MM.1S (cell line): ENCODE measurements at regions not wholly inside any gene's neighbourhood (a gene's known extent, or its start where the extent isn't known, plus 50 kb on each side); places are given as distances from the start of the nearest gene placed in this dataset.

ENCODE experiments used
- EZH2 ChIP-seq: fragments of 300-600 bp; sonication (generic); optimal IDR thresholded peaks from 2 replicates; pipeline ENCODE3; 2017; ENCODE audit warnings: low read depth, mild to moderate bottlenecking, antibody characterized with exemption, low read length, mixed read lengths
- EZH2phosphoT487 ChIP-seq: fragments of 300-600 bp; sonication (generic); IDR thresholded peaks from 2 replicates; pipeline ENCODE4 v1.6.1; 2018; ENCODE audit warnings: antibody characterized with exemption, low read length
- TF ChIP-seq, protein P1 (sequence below): fragments of 300-600 bp; sonication (generic); IDR thresholded peaks from 2 replicates; pipeline ENCODE4 v1.5.1; 2016; ENCODE audit warnings: antibody characterized with exemption, low read length, mixed read lengths

DNA sequence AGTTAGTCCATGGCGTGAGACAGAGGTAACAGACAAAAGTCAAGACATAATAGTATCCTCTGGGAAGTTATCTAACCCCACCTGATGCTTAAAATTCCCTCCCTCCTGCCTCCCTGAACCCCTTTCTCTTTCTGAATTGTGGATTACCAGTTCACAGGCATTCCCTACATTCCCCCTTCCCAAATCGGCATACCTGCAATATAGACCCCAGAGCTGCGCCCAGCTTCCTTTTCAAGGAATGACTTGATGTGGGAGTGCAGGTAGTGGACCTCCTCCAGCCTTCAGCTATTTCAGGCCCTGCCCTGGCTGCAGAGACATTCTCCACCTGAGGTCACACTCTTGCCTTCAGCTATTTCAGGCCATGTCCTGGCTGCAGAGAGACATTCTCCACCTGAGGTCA, 111.1 kb upstream of the KLF7 start:
- TF ChIP-seq, protein P1, sequence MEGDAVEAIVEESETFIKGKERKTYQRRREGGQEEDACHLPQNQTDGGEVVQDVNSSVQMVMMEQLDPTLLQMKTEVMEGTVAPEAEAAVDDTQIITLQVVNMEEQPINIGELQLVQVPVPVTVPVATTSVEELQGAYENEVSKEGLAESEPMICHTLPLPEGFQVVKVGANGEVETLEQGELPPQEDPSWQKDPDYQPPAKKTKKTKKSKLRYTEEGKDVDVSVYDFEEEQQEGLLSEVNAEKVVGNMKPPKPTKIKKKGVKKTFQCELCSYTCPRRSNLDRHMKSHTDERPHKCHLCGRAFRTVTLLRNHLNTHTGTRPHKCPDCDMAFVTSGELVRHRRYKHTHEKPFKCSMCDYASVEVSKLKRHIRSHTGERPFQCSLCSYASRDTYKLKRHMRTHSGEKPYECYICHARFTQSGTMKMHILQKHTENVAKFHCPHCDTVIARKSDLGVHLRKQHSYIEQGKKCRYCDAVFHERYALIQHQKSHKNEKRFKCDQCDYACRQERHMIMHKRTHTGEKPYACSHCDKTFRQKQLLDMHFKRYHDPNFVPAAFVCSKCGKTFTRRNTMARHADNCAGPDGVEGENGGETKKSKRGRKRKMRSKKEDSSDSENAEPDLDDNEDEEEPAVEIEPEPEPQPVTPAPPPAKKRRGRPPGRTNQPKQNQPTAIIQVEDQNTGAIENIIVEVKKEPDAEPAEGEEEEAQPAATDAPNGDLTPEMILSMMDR: no peak
- TF ChIP-seq EZH2phosphoT487 (no peak), EZH2 (no peak)
